ENCODE measurements at regions not wholly inside any gene's neighbourhood (a gene's known extent, or its start where the extent isn't known, plus 50 kb on each side); places are given as distances from the start of the nearest gene placed in this dataset.

DNA sequence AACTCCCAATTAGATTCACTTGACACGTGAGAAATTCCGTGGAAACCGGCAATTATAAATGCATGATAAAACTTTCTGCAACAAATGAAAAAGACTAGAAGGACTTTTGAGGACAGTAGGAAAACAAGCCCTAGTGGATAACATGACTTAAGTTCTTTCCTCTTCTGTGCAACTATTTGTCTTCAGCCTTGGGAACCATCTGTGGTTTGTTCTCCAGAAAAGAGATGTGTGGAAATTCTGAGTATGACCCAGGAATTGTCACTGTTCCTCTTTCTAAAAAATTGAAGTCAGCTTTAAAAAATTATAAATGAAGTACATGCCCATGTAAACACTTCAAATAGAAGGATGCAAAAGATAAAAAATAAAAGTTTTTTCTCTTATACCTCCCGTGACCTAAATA lies 128.6 kb upstream of the SVIL start:
- Mint-ChIP-seq H3K4me3 (no peak overlapping the region), H3K27me3 (ENCODE audit: low read depth) (no peaks in the 10 kb centered on the region), H3K9me3 (ENCODE audit: insufficient read depth) (no peaks in the 10 kb centered on the region), H3K27ac (no peak overlapping the region), H3K36me3 (ENCODE audit: low read depth) (no peaks in the 10 kb centered on the region), H3K4me1 (ENCODE audit: low read depth) (no peaks in the 10 kb centered on the region)
- ATAC-seq (no peak), DNase-seq (no peak)
- POLR2A ChIA-PET = no interaction called here
- CTCF ChIA-PET = no interaction called here

DNA sequence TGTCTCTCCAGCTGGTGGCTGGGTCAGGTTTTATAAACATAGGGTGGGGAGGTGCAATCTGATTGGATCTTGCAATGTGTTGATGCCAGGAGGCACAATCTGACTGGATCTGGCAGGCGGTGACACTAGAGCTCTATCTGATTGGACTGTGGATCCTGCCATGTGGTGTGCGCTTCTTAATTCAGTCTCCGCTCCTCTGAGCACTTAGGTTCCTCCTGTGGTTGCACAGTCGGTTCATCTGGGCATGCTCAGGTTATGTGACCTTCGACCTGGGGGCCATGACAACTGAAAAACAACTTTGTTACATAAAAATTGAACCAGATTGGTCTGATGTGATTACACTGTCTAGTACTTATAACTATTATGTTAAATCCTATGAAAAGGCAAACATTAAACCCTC lies 127.1 kb upstream of the SVIL start:
- H3K27me3 Mint-ChIP-seq (ENCODE audit: low read depth) = no peaks in the 10 kb centered on the region
- ChIA-PET POLR2A (no interaction called here), CTCF (no interaction called here)
- H3K27ac Mint-ChIP-seq = no peak overlapping the region
- no peaks in the 10 kb centered on the region for H3K9me3 Mint-ChIP-seq (ENCODE audit: insufficient read depth)
- H3K4me3 Mint-ChIP-seq = no peak overlapping the region
- no peaks in the 10 kb centered on the region for H3K4me1 Mint-ChIP-seq (ENCODE audit: low read depth)
- ATAC-seq (no peak), DNase-seq (no peak)
- no peaks in the 10 kb centered on the region for H3K36me3 Mint-ChIP-seq (ENCODE audit: low read depth)

DNA sequence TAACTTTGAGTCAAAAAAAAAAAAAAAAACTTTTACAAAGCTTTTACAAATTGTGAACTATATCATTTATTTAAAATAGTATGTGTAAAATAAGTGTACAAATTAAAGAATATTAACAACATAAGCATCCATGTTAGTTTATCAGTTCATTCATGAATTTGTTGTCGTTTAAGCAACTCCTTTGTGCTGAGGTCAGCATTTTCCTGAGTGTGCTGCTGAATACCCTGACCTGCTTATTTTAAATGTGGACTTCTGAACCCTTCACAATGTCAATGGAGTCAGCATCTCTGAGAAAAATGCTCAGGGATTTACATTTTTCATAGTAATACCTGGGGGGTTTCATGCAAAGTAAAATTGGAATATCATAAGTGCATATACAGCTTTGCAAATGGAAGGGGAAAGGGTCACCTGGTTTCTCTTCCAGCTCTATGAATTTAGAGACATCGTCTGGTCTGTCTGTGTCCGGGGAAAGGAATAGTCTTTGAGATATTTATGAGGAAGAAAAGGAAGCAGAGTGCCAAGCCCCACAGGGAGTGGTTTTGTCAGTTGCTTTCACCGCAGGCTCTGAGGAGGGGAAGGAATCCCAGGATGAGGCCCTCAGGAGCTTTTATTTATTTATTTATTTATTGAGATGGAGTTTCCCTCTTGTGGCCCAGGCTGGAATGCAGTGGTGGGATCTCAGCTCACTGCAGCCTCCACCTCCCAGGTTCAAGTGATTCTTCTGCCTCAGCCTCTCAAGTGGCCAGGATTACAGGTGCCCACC lies 125.5 kb upstream of the SVIL start:
- ATAC-seq = no peak
- DNase-seq = no peak
- CTCF ChIA-PET = no interaction called here
- Mint-ChIP-seq H3K4me1 (ENCODE audit: low read depth) (no peaks in the 10 kb centered on the region), H3K27ac (no peak overlapping the region), H3K27me3 (ENCODE audit: low read depth) (peaks cover 3% of the 10 kb centered on the region), H3K4me3 (no peak overlapping the region), H3K36me3 (ENCODE audit: low read depth) (no peaks in the 10 kb centered on the region), H3K9me3 (ENCODE audit: insufficient read depth) (no peaks in the 10 kb centered on the region)
- POLR2A ChIA-PET = no interaction called here

DNA sequence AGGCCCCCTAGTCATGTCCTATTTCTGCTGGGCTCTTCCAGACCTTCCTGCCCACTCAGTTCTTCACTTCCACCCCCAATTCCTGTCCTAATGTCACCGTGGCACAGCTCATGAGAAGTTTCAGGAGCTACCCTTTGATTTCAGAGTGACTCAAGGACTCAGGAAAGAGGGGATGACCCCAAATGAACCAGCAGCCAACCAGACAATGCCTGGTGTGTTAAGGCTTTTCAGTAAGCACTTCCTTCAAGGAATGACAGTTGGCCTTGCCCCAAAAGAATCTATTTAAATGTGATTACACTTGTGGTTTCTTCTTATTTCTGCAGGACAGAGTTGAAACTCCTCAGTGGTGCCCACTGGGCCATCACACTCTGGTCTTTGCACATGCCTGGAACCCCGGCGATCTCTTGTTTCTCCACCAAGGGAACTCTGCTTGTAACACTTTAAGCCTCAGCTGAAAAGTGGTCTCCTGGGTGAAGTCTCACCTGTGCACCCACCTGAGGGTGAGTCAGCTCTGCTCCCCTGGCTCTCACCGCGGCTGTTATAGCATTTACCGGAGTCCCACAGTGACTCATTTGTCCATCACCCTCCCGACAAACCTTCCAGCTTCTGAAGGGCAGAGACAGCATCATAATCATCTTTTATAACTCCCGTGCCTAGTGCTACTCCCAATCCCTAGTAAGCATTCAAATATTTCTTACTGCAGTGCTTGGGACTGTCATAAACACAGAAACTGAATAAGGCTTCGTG lies 123.0 kb upstream of the SVIL start:
- no peak overlapping the region for H3K27ac Mint-ChIP-seq
- no peak overlapping the region for H3K4me3 Mint-ChIP-seq
- H3K4me1 Mint-ChIP-seq (ENCODE audit: low read depth) = no peaks in the 10 kb centered on the region
- ChIA-PET CTCF (no interaction called here), POLR2A (no interaction called here)
- H3K36me3 Mint-ChIP-seq (ENCODE audit: low read depth) = no peaks in the 10 kb centered on the region
- no peak for ATAC-seq
- H3K27me3 Mint-ChIP-seq (ENCODE audit: low read depth) = peaks cover 3% of the 10 kb centered on the region
- DNase-seq = no peak
- H3K9me3 Mint-ChIP-seq (ENCODE audit: insufficient read depth) = no peaks in the 10 kb centered on the region

DNA sequence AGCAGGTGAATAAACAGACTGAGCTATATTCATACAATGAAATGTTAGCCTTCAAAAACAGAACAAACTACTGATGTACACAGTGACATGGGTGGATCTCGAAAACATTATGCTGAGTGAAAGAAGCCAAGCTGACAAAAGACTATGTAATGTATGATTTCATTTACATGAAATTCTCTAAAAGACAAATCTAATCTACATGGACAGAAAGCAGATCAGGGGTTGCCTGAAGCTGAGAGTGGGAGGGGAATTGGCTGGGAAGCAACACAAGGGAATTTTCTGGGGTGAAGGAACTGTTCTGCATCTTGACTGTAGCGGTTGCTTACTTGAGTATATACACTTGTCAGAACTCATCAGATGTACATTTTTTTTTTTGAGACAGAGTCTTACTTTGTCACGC lies 121.7 kb upstream of the SVIL start:
- Mint-ChIP-seq H3K4me1 (ENCODE audit: low read depth) (no peaks in the 10 kb centered on the region), H3K4me3 (no peak overlapping the region), H3K9me3 (ENCODE audit: insufficient read depth) (no peaks in the 10 kb centered on the region), H3K27ac (no peak overlapping the region), H3K36me3 (ENCODE audit: low read depth) (no peaks in the 10 kb centered on the region), H3K27me3 (ENCODE audit: low read depth) (peaks cover 3% of the 10 kb centered on the region)
- POLR2A ChIA-PET = interaction anchor here (0.7 kb wide), 1 partner anchor 111 kb away, joined by 3 read pairs; no protein-coding TSS in a partner anchor
- no peak for ATAC-seq
- DNase-seq = no peak
- CTCF ChIA-PET = no interaction called here

DNA sequence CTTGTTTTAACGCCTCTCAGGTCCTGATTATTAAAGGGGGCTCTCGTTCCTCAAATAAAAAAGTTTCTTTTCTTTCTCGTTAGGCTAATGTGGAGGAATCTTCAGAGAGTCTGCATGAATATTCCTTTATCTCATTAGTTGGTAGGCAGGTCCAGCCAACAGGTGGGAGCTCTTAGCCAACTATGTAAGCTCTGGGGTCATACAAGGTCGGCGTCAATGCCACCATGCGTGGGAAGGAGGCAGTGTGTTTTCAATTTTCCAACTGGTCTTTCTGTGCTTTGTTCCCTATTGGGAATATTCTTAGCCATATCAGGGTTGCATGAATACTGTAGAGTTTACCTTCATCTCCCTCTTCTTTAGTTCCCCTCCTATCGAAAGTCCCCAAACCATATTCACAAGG lies 118.5 kb upstream of the SVIL start:
- H3K9me3 Mint-ChIP-seq (ENCODE audit: insufficient read depth) = no peaks in the 10 kb centered on the region
- DNase-seq = no peak
- H3K36me3 Mint-ChIP-seq (ENCODE audit: low read depth) = no peaks in the 10 kb centered on the region
- ChIA-PET POLR2A (no interaction called here), CTCF (no interaction called here)
- ATAC-seq = no peak
- no peaks in the 10 kb centered on the region for H3K4me1 Mint-ChIP-seq (ENCODE audit: low read depth)
- H3K27ac Mint-ChIP-seq = no peak overlapping the region
- H3K4me3 Mint-ChIP-seq = no peak overlapping the region
- peaks cover 15% of the 10 kb centered on the region for H3K27me3 Mint-ChIP-seq (ENCODE audit: low read depth)

DNA sequence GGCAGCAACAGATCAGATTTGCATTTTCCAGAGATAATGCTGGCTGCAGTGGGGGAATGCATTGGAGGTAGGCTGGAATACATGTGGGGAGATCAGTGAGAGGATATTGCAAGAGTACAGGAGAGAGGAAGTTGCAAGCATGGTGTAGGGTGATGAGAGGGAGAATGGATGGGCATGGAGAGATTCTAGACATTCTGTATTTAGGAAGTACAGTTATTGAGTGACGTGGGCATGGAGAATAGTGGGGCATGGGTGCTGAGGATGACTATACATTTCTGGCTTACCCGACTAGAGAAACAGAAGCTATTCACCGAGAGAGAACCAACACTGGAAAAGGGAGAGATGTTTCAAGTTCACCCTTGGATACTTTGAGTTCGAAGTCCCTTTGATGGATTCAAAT lies 116.9 kb upstream of the SVIL start:
- H3K4me3 Mint-ChIP-seq = no peak overlapping the region
- H3K9me3 Mint-ChIP-seq (ENCODE audit: insufficient read depth) = no peaks in the 10 kb centered on the region
- ChIA-PET CTCF (no interaction called here), POLR2A (no interaction called here)
- DNase-seq (no peak), ATAC-seq (no peak)
- H3K36me3 Mint-ChIP-seq (ENCODE audit: low read depth) = no peaks in the 10 kb centered on the region
- no peak overlapping the region for H3K27ac Mint-ChIP-seq
- H3K27me3 Mint-ChIP-seq (ENCODE audit: low read depth) = peaks cover 15% of the 10 kb centered on the region
- no peaks in the 10 kb centered on the region for H3K4me1 Mint-ChIP-seq (ENCODE audit: low read depth)

DNA sequence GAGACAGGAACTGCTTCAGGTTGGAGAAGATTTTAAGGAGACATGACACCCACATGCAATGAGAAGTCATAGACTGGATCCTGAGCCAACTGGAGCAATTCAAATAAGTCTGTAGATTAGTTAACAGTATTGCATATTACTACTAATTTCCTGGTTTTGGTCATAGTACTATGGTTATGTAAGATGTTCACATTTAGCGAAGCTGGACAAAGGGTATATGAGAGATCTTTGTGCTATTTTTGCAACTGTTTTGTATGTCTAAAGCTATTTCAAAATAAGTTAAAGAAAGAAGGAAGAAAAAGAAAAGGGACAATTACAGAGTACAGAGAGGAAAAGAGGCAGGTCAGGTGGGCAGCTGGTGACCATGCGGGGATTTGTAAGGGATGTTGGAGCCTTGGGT lies 116.5 kb upstream of the SVIL start:
- no peaks in the 10 kb centered on the region for H3K4me1 Mint-ChIP-seq (ENCODE audit: low read depth)
- DNase-seq (no peak), ATAC-seq (no peak)
- no peak overlapping the region for H3K27ac Mint-ChIP-seq
- H3K9me3 Mint-ChIP-seq (ENCODE audit: insufficient read depth) = no peaks in the 10 kb centered on the region
- ChIA-PET POLR2A (no interaction called here), CTCF (no interaction called here)
- peaks cover 12% of the 10 kb centered on the region for H3K27me3 Mint-ChIP-seq (ENCODE audit: low read depth)
- no peak overlapping the region for H3K4me3 Mint-ChIP-seq
- H3K36me3 Mint-ChIP-seq (ENCODE audit: low read depth) = no peaks in the 10 kb centered on the region

DNA sequence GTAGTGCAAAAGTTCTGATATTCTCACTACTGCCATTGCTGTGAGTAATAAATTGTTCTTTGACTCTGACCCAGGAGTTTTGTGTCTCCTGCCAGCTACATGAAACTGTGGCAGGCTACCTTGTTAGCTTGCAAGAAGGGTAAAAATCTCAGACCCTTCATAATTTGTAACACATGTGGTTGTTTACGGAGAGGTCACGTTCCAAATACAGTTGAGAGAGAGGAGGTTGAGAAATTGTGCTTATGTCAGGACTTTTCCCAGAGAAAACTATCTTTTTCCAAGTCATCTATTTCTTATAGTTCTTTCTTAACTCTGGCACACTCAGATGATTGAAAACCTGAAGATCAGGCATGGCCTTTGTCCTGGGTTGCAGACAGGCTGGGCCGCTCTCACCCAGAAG lies 114.4 kb upstream of the SVIL start:
- H3K27me3 Mint-ChIP-seq (ENCODE audit: low read depth) = peaks cover 12% of the 10 kb centered on the region

DNA sequence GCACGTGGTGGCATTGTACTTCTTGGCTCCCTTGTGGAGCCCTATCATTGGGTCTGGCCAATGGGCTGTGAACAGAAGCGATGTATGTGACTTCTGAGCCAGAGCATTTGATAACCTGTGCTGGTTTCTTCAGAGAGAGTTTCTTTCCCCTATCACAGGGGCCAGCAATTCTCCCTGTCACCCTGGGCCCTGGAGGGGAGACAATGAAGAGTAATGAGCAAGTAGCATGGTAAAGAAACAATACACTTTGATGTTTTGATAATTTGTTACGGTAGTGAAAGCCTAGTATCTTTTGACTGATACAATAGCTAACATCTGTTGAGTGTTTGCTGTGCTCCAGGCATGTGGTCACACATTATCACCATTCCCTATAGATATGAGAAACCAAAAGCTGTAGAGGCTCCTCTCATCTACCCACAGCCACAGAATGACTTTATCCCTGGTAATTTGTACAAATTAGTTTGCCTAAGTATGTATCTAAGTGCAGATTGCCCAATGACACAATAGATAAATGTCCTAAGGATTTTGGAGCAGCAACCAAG lies 113.4 kb upstream of the SVIL start:
- Mint-ChIP-seq H3K4me1 (ENCODE audit: low read depth) (no peaks in the 10 kb centered on the region), H3K9me3 (ENCODE audit: insufficient read depth) (no peaks in the 10 kb centered on the region), H3K36me3 (ENCODE audit: low read depth) (no peaks in the 10 kb centered on the region), H3K27me3 (ENCODE audit: low read depth) (peaks cover 12% of the 10 kb centered on the region), H3K27ac (no peak overlapping the region), H3K4me3 (no peak overlapping the region)
- ChIA-PET POLR2A (no interaction called here), CTCF (no interaction called here)
- no peak for DNase-seq
- ATAC-seq = no peak

More for the DNA sequence above, 114.4 kb upstream of the SVIL start:
- no peak overlapping the region for H3K27ac Mint-ChIP-seq
- H3K36me3 Mint-ChIP-seq (ENCODE audit: low read depth) = no peaks in the 10 kb centered on the region
- no peak for DNase-seq
- ChIA-PET CTCF (no interaction called here), POLR2A (no interaction called here)
- no peak overlapping the region for H3K4me3 Mint-ChIP-seq
- no peaks in the 10 kb centered on the region for H3K9me3 Mint-ChIP-seq (ENCODE audit: insufficient read depth)
- H3K4me1 Mint-ChIP-seq (ENCODE audit: low read depth) = no peaks in the 10 kb centered on the region
- ATAC-seq = no peak

DNA sequence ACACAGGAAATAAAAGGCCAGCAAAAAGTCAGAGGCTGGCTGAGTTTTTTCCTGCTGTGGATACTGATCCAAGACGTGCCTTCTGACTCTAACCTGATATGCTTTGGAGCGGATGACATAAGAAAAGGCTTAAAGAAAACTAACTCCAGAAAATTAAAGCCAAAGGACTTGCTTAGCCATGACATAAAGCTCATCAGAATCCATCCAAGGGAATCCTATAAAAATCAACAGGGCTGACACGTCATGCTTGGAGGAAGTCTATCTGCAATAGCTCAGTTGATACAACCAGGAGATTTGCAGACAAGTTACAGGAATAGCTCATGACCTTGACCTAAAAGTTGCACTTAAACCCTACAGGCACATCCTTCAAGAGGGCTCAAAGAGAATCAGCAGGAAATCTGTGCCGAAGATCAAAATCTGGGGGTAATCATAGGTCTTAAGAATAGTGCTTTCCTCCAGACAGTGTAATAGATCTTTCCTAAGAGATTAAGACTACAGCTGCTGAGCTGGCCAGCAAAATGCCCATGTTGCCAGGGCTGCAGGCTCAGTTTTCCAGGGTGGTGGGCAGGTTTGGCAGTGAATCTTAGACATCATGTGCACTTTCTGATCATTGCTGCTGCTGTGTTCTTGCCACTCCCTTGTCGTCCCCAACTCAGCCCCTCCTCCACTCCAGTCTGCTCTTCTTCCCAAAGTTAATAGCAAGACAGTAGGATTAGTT lies 111.5 kb upstream of the SVIL start:
- ChIA-PET POLR2A (no interaction called here), CTCF (interaction anchor here (1.3 kb wide), 1 partner anchor 10 kb away, joined by 3 read pairs; no protein-coding TSS in a partner anchor)
- ATAC-seq (no peak), DNase-seq (no peak)
- Mint-ChIP-seq H3K27me3 (ENCODE audit: low read depth) (peaks cover 15% of the 10 kb centered on the region), H3K4me3 (no peak overlapping the region), H3K9me3 (ENCODE audit: insufficient read depth) (no peaks in the 10 kb centered on the region), H3K4me1 (ENCODE audit: low read depth) (no peaks in the 10 kb centered on the region), H3K36me3 (ENCODE audit: low read depth) (no peaks in the 10 kb centered on the region), H3K27ac (no peak overlapping the region)

DNA sequence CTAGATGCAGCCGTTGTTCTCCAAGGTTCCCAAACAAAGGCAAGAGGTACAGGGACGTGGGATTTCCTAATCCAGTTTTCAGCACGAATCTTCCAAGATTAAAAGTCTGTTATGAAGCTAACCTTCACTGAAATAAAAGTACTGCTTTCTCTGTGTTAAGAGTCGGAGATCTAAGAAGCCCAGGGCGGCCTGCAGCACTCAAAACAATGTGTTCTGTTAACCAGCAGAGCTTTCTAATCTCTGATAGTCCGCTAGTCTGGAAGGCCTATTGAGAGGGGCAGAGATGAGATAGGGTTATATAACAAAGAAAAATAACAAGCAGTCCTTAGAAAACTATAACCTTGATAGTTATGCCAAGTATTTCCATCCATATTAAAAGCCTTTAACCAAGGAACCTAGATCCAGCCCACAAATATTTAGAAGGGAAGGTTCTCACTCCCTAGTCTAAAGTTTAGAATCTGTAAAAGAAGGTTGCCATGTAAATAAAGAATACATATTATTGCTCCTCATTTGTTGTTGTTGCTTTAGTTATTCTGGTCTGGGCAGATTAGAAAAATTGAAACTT lies 106.3 kb upstream of the SVIL start:
- Mint-ChIP-seq H3K27ac (no peak overlapping the region), H3K4me3 (no peak overlapping the region), H3K36me3 (ENCODE audit: low read depth) (no peaks in the 10 kb centered on the region), H3K4me1 (ENCODE audit: low read depth) (no peaks in the 10 kb centered on the region), H3K27me3 (ENCODE audit: low read depth) (peaks cover 26% of the 10 kb centered on the region), H3K9me3 (ENCODE audit: insufficient read depth) (no peaks in the 10 kb centered on the region)
- ChIA-PET POLR2A (no interaction called here), CTCF (no interaction called here)
- ATAC-seq = no peak
- DNase-seq = no peak

All from activated CD8-positive, alpha-beta T cell treated with anti-CD3 and anti-CD28 coated beads, Interleukin-2, amount 10 ng/mL, durations not matched to agents 7 days and 5 days (primary cell).